ENCODE measurements at regions not wholly inside any gene's neighbourhood (a gene's known extent, or its start where the extent isn't known, plus 50 kb on each side); places are given as distances from the start of the nearest gene placed in this dataset.

DNA sequence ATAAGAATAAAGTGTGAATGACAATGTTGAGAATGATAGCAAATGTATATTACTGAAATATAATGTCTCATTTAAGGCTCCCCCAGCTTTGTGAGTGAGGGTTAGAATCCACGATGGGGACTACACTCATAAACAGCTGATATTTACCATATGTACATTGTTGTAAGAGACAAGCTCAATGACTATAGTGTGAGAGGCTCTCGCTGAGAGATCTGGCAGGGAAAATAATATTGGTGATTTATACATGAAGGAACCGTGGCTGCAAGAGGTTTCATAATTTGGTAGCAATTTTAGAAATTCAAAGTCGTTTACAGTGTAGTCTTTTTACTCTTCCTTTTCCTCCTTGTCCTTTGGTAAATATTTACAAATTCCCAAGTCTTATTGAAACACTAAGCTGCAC lies 342.2 kb upstream of the AKR1E2 start:
- TF ChIP-seq CREB1 (IDR thresholded peaks at IDR 0.05; ENCODE audit: low read depth) (no peak), EP300 (IDR thresholded peaks at IDR 0.05; ENCODE audit: borderline replicate concordance) (no peak), FOXM1 (IDR thresholded peaks at IDR 0.05; ENCODE audit: borderline replicate concordance, low read depth) (no peak), TAF1 (IDR thresholded peaks at IDR 0.05; ENCODE audit: low read depth) (no peak), USF1 (IDR thresholded peaks at IDR 0.05) (no peak), CEBPB (IDR thresholded peaks at IDR 0.05) (no peak), RAD21 (IDR thresholded peaks at IDR 0.05; ENCODE audit: low read depth) (no peak), TEAD4 (IDR thresholded peaks at IDR 0.05) (no peak)

DNA sequence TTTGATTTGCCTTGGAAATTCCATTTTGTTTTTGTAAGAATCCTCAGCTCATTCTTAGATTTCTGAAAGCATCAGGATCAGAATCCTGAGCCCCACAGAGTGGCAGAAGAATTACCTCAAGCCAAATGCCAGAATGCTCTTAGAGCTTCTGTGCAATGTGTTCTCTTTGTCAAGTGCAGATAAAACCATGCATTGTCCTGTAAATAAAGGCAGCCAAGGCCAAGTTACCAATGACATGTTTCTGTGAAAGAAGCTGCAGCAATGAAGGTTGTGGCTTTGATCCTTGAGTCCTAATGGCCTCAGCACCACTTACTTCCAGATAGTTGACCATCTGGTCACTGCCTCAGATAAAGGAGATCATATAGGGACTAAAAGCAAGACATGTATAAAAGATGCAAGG lies 343.3 kb upstream of the AKR1E2 start:
- TF ChIP-seq NFIC (IDR thresholded peaks at IDR 0.05) (no peak), USF1 (IDR thresholded peaks at IDR 0.05) (no peak)

DNA sequence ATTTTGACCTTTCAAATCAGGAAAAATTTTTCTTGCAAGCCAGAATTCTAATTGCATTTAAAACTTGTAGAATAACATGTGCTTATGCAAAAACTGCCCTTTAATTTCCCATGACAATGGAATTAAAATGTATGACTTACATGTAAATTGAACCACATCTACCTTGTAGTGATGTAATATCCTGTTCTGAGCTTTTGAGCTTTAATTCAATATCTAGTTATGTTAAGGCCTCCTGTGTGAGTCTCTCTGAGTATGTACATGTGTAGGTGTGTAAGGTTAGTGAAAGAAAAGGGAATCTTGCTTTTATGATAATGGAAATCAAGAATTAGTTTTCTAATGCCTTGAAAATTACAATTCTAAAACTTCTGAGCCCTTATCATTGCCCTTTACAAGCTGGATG lies 344.8 kb upstream of the AKR1E2 start:
- TF ChIP-seq RAD21 (IDR thresholded peaks at IDR 0.05; ENCODE audit: low read depth) (no peak), USF1 (IDR thresholded peaks at IDR 0.05) (no peak), TCF12 (IDR thresholded peaks at IDR 0.05; ENCODE audit: low read depth) (no peak), ZBTB7A (IDR thresholded peaks at IDR 0.05; ENCODE audit: low read depth) (no peak), CEBPB (IDR thresholded peaks at IDR 0.05) (no peak), EP300 (IDR thresholded peaks at IDR 0.05; ENCODE audit: borderline replicate concordance) (no peak), REST (IDR thresholded peaks at IDR 0.05; ENCODE audit: low read depth) (no peak), FOXM1 (IDR thresholded peaks at IDR 0.05; ENCODE audit: borderline replicate concordance, low read depth) (no peak), EGR1 (IDR thresholded peaks at IDR 0.05) (no peak), TAF1 (IDR thresholded peaks at IDR 0.05; ENCODE audit: low read depth) (no peak), TEAD4 (IDR thresholded peaks at IDR 0.05) (no peak)
- TF ChIP-seq, protein P1, sequence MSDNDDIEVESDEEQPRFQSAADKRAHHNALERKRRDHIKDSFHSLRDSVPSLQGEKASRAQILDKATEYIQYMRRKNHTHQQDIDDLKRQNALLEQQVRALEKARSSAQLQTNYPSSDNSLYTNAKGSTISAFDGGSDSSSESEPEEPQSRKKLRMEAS (IDR thresholded peaks at IDR 0.05): no peak

DNA sequence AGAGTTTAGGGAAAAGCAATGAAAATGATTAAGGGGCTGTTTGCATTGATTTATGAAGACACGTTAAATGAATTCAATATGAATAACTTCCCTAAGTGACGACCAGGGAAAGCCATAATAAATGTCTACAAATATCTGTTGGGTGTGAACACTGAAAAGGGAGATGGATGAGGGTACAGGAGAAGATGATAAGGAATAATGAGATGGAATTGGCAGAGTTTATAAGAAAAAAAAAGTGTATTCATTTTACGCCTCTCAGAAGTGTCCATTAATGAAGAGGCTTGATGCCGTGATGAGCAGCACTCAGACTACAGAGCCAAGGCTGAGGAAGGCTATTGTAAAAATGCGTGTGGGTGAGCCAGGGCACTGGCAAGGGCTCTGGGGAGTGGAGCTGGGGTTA lies 346.7 kb upstream of the AKR1E2 start:
- no peak for TF ChIP-seq CREB1 (IDR thresholded peaks at IDR 0.05; ENCODE audit: low read depth)
- no peak for TF ChIP-seq NFIC (IDR thresholded peaks at IDR 0.05)
- TF ChIP-seq TCF12 (IDR thresholded peaks at IDR 0.05; ENCODE audit: low read depth): no peak
- no peak for TF ChIP-seq CEBPB (IDR thresholded peaks at IDR 0.05)
- TF ChIP-seq, protein P1 (IDR thresholded peaks at IDR 0.05): no peak
- TF ChIP-seq ZBTB7A (IDR thresholded peaks at IDR 0.05; ENCODE audit: low read depth): no peak
- no peak for TF ChIP-seq USF1 (IDR thresholded peaks at IDR 0.05)

GRCh38 chr10:4477664-4478063 lies 348.3 kb upstream of the AKR1E2 start:
- no peak for TF ChIP-seq NFIC (IDR thresholded peaks at IDR 0.05)
- no peak for TF ChIP-seq RAD21 (IDR thresholded peaks at IDR 0.05; ENCODE audit: low read depth)
- TF ChIP-seq EP300 (IDR thresholded peaks at IDR 0.05; ENCODE audit: borderline replicate concordance): no peak
- TF ChIP-seq ZBTB7A (IDR thresholded peaks at IDR 0.05; ENCODE audit: low read depth): no peak

DNA sequence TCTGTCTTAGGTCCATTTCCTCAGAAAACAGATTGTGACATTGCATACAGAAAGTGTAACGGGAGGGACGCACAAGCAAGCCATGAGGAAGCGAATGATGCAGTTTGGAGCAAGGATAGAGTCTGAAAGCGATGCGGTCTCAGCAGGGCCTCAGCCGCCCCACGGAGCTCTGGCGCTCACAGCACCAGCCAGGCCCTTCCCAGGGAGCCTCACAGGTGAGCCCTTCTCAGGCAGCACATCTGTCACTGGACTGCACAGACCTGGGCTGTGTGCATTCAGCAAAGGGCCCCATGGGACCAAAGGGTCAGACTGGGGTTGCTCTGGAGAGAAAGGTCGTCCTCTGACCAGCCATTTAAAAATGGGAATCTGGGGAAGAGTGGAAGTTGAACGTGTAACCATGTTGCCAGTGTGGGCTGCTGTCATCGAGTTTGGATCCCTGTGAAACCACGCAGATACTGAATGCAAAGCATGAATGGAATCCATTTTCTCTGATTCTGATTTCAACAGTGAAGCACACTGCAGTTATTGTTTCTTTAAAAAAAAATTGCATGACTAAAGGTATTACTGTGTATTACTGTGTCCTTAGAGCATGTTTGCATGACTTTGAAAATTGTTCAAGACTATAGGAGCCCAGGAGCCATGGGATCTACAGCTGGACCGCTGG lies 350.0 kb upstream of the AKR1E2 start:
- TF ChIP-seq FOXM1 (IDR thresholded peaks at IDR 0.05; ENCODE audit: borderline replicate concordance, low read depth) (no peak), RAD21 (IDR thresholded peaks at IDR 0.05; ENCODE audit: low read depth) (no peak), USF1 (IDR thresholded peaks at IDR 0.05) (no peak), EP300 (IDR thresholded peaks at IDR 0.05; ENCODE audit: borderline replicate concordance) (no peak), TCF12 (IDR thresholded peaks at IDR 0.05; ENCODE audit: low read depth) (no peak)

- no peak for TF ChIP-seq FOXM1 (IDR thresholded peaks at IDR 0.05; ENCODE audit: borderline replicate concordance, low read depth)
- no peak for TF ChIP-seq RAD21 (IDR thresholded peaks at IDR 0.05; ENCODE audit: low read depth)
- TF ChIP-seq, protein P1 (IDR thresholded peaks at IDR 0.05): no peak
These were observed 351.2 kb upstream of the AKR1E2 start for GRCh38 chr10:4474829-4475228.

Measured in Ishikawa (cell line).